H1 (cell line): ENCODE measurements at regions not wholly inside any gene's neighbourhood (a gene's known extent, or its start where the extent isn't known, plus 50 kb on each side); places are given as distances from the start of the nearest gene placed in this dataset.

Source experiments
- CTCF ChIA-PET: fragments of 300-600 bp; sonication (Branson Sonifier 250); formaldehyde crosslinking; loops from one replicate; lab custom pipeline; 2021; ENCODE audit not compliant: partially characterized antibody; lab: Charles Lee
- POLR2A ChIA-PET: fragments of 300-600 bp; sonication (Branson Sonifier 250); formaldehyde crosslinking; loops from one replicate; lab custom pipeline; 2021; ENCODE audit warnings: inconsistent platforms; ENCODE audit not compliant: partially characterized antibody; lab: Charles Lee
- DNase-seq, 2 experiments: peaks; one replicate each; pipeline versions ENCODE4 v3.0.0 to v3.0.0-alpha.2; 2010 to 2022; ENCODE audit warnings: low spot score in 2 of 2, low read depth in 1 of 2, mixed read lengths in 1 of 2
- FAIRE-seq: peaks from 2 replicates; lab custom pipeline; 2011; peaks lifted over from hg19 to GRCh38; lab: Jason Lieb, UNC
- H2AFZ ChIP-seq: 2 replicates; pipeline ENCODE4 v1.8.1; 2012; ENCODE audit warnings: low read length, inconsistent platforms
- H2AK5ac ChIP-seq: 2 replicates; pipeline ENCODE4 v1.6.1; 2013; ENCODE audit warnings: low read depth, low read length
- H2BK120ac ChIP-seq: replicated peaks from 2 replicates; pipeline ENCODE3; 2013; ENCODE audit warnings: low read depth, low read length, inconsistent platforms
- H2BK12ac ChIP-seq: 2 replicates; pipeline ENCODE4 v1.6.1; 2013; ENCODE audit warnings: low read depth, low read length
- H2BK15ac ChIP-seq: 2 replicates; pipeline ENCODE4 v1.6.1; 2013; ENCODE audit warnings: low read length
- H2BK20ac ChIP-seq: 2 replicates; pipeline ENCODE4 v1.6.1; 2013; ENCODE audit warnings: low read length
- H2BK5ac ChIP-seq: 2 replicates; pipeline ENCODE4 v1.6.1; 2013; ENCODE audit warnings: low read depth, low read length
- H3K14ac ChIP-seq: 2 replicates; pipeline ENCODE4 v1.6.1; 2013; ENCODE audit warnings: inconsistent platforms; ENCODE audit not compliant: insufficient read length
- H3K18ac ChIP-seq: 2 replicates; pipeline ENCODE4 v1.6.1; 2013; ENCODE audit warnings: low read length; ENCODE audit errors: extremely low read depth
- H3K23ac ChIP-seq: 2 replicates; pipeline ENCODE4 v1.6.1; 2013; ENCODE audit warnings: inconsistent platforms; ENCODE audit not compliant: insufficient read length
- H3K23me2 ChIP-seq: 2 replicates; pipeline ENCODE4 v1.6.1; 2013; ENCODE audit warnings: low read depth, low read length
- H3K27ac ChIP-seq: 2 replicates; pipeline ENCODE4 v1.6.1; 2011; ENCODE audit warnings: low read depth, low read length, inconsistent platforms
- H3K27me3 ChIP-seq, 4 experiments: replicated peaks in 1 of 4; 1 replicate in 1 of 4; 2 replicates in 3 of 4; pipeline versions ENCODE4 v1.6.1 to v1.8.1; 2011 to 2013; ENCODE audit warnings: low read length in 3 of 4, mild to moderate bottlenecking in 3 of 4, inconsistent platforms in 2 of 4, mixed read lengths in 2 of 4, moderate library complexity in 1 of 4; ENCODE audit not compliant: control insufficient read depth in 3 of 4, insufficient read depth in 3 of 4; ENCODE audit errors: extremely low read depth in 1 of 4
- H3K36me3 ChIP-seq, 4 experiments: 2 replicates each; pipeline versions ENCODE4 v1.6.1 to v1.8.1; 2011 to 2013; ENCODE audit warnings: mild to moderate bottlenecking in 4 of 4, low read length in 3 of 4, moderate library complexity in 2 of 4, control low read depth in 1 of 4, inconsistent platforms in 1 of 4; ENCODE audit not compliant: insufficient read depth in 4 of 4, control insufficient read depth in 2 of 4
- H3K4ac ChIP-seq: replicated peaks from 2 replicates; pipeline ENCODE3; 2013; ENCODE audit warnings: low read length, low read depth, mixed read lengths, inconsistent platforms; ENCODE audit not compliant: insufficient read length
- H3K4me1 ChIP-seq, 4 experiments: replicated peaks in 1 of 4; 1 replicate in 1 of 4; 2 replicates in 3 of 4; pipeline versions ENCODE4 v1.6.1 to v1.8.1; 2011 to 2013; ENCODE audit warnings: low read length in 3 of 4, inconsistent platforms in 2 of 4, mixed read lengths in 1 of 4; ENCODE audit not compliant: insufficient read depth in 4 of 4, control insufficient read depth in 3 of 4
- H3K4me2 ChIP-seq, 2 experiments: 2 replicates each; pipeline versions ENCODE4 v1.6.1 to v1.8.1; 2011 to 2013; ENCODE audit warnings: low read depth in 2 of 2, low read length in 2 of 2, control low read depth in 1 of 2, inconsistent platforms in 1 of 2, mild to moderate bottlenecking in 1 of 2; ENCODE audit not compliant: insufficient read depth in 1 of 2
- H3K4me3 ChIP-seq, 4 experiments: fragments of 200-600, 300-600 bp in 1 of 4; sonication (generic), shearing (Covaris generic), sonication (Bioruptor Twin) in 1 of 4; 2 replicates each; pipeline versions ENCODE4 v1.5.1 to v1.8.1; 2011 to 2016; ENCODE audit warnings: low read length in 4 of 4, low read depth in 3 of 4, control low read depth in 2 of 4, inconsistent platforms in 2 of 4, mild to moderate bottlenecking in 2 of 4, mixed read lengths in 1 of 4, moderate library complexity in 1 of 4; ENCODE audit not compliant: insufficient read depth in 2 of 4; ENCODE audit errors: extremely low read depth in 1 of 4
- H3K56ac ChIP-seq: replicated peaks from 2 replicates; pipeline ENCODE3; 2013; ENCODE audit warnings: low read depth, mild to moderate bottlenecking, mixed read lengths, low read length, inconsistent platforms; ENCODE audit not compliant: insufficient read length
- H3K79me1 ChIP-seq: 2 replicates; pipeline ENCODE4 v1.6.1; 2013; ENCODE audit warnings: low read depth, low read length, control low read depth
- H3K79me2 ChIP-seq, 2 experiments: 2 replicates each; pipeline versions ENCODE4 v1.6.1 to v1.8.1; 2012 to 2013; ENCODE audit warnings: low read length in 2 of 2, mild to moderate bottlenecking in 2 of 2, inconsistent platforms in 1 of 2; ENCODE audit not compliant: insufficient read depth in 2 of 2, control insufficient read depth in 1 of 2
- H3K9ac ChIP-seq, 4 experiments: replicated peaks in 1 of 4; 1 replicate in 1 of 4; 2 replicates in 3 of 4; pipeline versions ENCODE4 v1.6.1 to v1.8.1; 2011 to 2013; ENCODE audit warnings: low read depth in 3 of 4, low read length in 3 of 4, control low read depth in 2 of 4, mild to moderate bottlenecking in 2 of 4, moderate library complexity in 2 of 4, inconsistent platforms in 1 of 4; ENCODE audit errors: extremely low read depth in 1 of 4
- H3K9me3 ChIP-seq, 2 experiments: 2 replicates each; pipeline versions ENCODE4 v1.6.1 to v1.8.1; 2012 to 2013; ENCODE audit warnings: mild to moderate bottlenecking in 2 of 2, moderate library complexity in 2 of 2, control low read depth in 1 of 2, inconsistent platforms in 1 of 2, low read depth in 1 of 2, low read length in 1 of 2, mixed read lengths in 1 of 2; ENCODE audit not compliant: insufficient read depth in 2 of 2
- H4K20me1 ChIP-seq, 2 experiments: replicated peaks in 1 of 2; 2 replicates each; pipeline versions ENCODE3 to v1.8.1; 2011 to 2013; ENCODE audit warnings: inconsistent platforms in 2 of 2, low read length in 2 of 2, mild to moderate bottlenecking in 1 of 2; ENCODE audit not compliant: insufficient read depth in 2 of 2, control insufficient read depth in 1 of 2
- H4K5ac ChIP-seq: 2 replicates; pipeline ENCODE4 v1.6.1; 2013; ENCODE audit warnings: low read length, low read depth, mixed read lengths, inconsistent platforms; ENCODE audit not compliant: insufficient read length
- H4K8ac ChIP-seq: 2 replicates; pipeline ENCODE4 v1.8.0; 2013; ENCODE audit warnings: mild to moderate bottlenecking, moderate library complexity, low read length, inconsistent platforms; ENCODE audit not compliant: insufficient read depth; ENCODE audit errors: extremely low read depth
- H4K91ac ChIP-seq: replicated peaks from 2 replicates; pipeline ENCODE3; 2013; ENCODE audit warnings: low read length, mixed read lengths, inconsistent platforms; ENCODE audit not compliant: insufficient read length
- CBX5 ChIP-seq: fragments of 300-800, 300-1000 bp; sonication (generic); IDR thresholded peaks from 2 replicates; pipeline ENCODE4 v1.7.1; 2016; ENCODE audit warnings: antibody characterized with exemption, low read length, low read depth
- CTCF ChIP-seq, 3 experiments: IDR thresholded peaks; 1 replicate in 2 of 3; 2 replicates in 1 of 3; pipeline versions ENCODE4 v1.5.1 to v1.6.1; 2011; ENCODE audit warnings: low read length in 3 of 3, mild to moderate bottlenecking in 3 of 3, inconsistent platforms in 2 of 3, low read depth in 1 of 3, moderate library complexity in 1 of 3; ENCODE audit not compliant: insufficient read depth in 1 of 3; ENCODE audit errors: control extremely low read depth in 1 of 3
- JUN ChIP-seq: IDR thresholded peaks from 2 replicates; pipeline ENCODE4 v1.6.1; 2011; ENCODE audit warnings: low read depth, mild to moderate bottlenecking, improper control_type of control experiment, low read length
- JUND ChIP-seq: IDR thresholded peaks from 2 replicates; pipeline ENCODE4 v1.6.1; 2011; ENCODE audit warnings: mild to moderate bottlenecking, improper control_type of control experiment, low read length
- KDM1A ChIP-seq: fragments of 200-600, 300-600 bp; sonication (generic); IDR thresholded peaks from 2 replicates; pipeline ENCODE4 v1.7.1; 2016; ENCODE audit warnings: mild to moderate bottlenecking, low read length, borderline replicate concordance
- MAX ChIP-seq: IDR thresholded peaks from 2 replicates; pipeline ENCODE4 v1.6.1; 2012; ENCODE audit warnings: inconsistent platforms
- POU5F1 ChIP-seq: IDR thresholded peaks from 2 replicates; pipeline ENCODE4 v1.6.1; 2011; ENCODE audit warnings: low read depth, mild to moderate bottlenecking, low read length, moderate library complexity
- SIRT6 ChIP-seq: IDR thresholded peaks from one replicate; pipeline ENCODE4 v1.7.1; 2012; ENCODE audit warnings: low read length, inconsistent platforms
- SUZ12 ChIP-seq: fragments of 200-600 bp; sonication (generic); IDR thresholded peaks from 2 replicates; pipeline ENCODE4 v1.6.1; 2012; ENCODE audit warnings: mild to moderate bottlenecking, inconsistent platforms, low read length, moderate library complexity, mixed read lengths
- TAF7 ChIP-seq: optimal IDR thresholded peaks from 2 replicates; pipeline ENCODE3; 2011; ENCODE audit warnings: low read depth, mild to moderate bottlenecking, inconsistent platforms, low read length, moderate library complexity, borderline replicate concordance
- ZNF274 ChIP-seq: IDR thresholded peaks from 2 replicates; pipeline ENCODE4 v1.7.0; 2012; ENCODE audit warnings: low read length, borderline replicate concordance; ENCODE audit errors: extremely low read depth
- WGBS, 2 experiments: shearing (Covaris generic) in 1 of 2; methylation state at CpG; one replicate each; pipeline versions ENCODE4 v1.1.6 to v1.1.7; 2013 to 2015; ENCODE audit warnings: low lambda C conversion rate in 2 of 2, mixed read lengths in 2 of 2, inconsistent platforms in 1 of 2, low coverage in 1 of 2, missing lambda C conversion rate in 1 of 2; ENCODE audit not compliant: insufficient replicate concordance in 2 of 2, insufficient coverage in 1 of 2, insufficient read length in 1 of 2; ENCODE audit errors: extremely low coverage in 1 of 2, missing lambda C conversion rate in 1 of 2; 5-methylcytosine and 5-hydroxymethylcytosine counted together
- TF ChIP-seq, protein P1 (sequence below): IDR thresholded peaks from 2 replicates; pipeline ENCODE4 v1.6.1; 2011; ENCODE audit warnings: low read length, improper control_type of control experiment

DNA sequence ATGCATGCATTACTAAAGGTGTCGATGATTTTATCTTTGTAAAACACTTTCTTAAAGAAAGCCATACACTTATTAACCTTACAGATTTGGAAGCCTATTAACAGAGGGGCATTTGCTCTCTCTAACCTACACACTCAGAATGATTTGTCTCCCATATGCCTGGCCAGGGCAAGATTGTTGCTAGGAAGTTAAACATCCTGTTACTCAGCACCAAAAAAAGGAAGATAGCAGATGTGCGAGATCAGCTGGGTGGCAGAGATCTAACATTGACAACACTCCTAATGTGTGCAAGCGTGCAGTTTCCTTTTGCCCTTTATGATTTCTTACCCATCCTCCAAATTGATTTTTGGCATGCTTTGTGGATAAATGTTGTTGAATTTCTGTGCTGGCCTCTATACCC lies 73.9 kb upstream of the TMEM108 start:
- Histone ChIP-seq H4K91ac (no peak overlapping the region), H2BK5ac (no peak overlapping the region), H3K23ac (no peak overlapping the region), H4K5ac (no peak overlapping the region), H3K56ac (no peak overlapping the region), H3K27ac (no peak overlapping the region), H3K4me3 (no peak overlapping the region), H3K9me3 (no peaks in the 10 kb centered on the region), H3K23me2 (no peaks in the 10 kb centered on the region), H3K4me2 (no peak overlapping the region), H3K4ac (no peak overlapping the region), H3K36me3 (no peaks in the 10 kb centered on the region), H3K18ac (no peak overlapping the region), H2BK20ac (no peak overlapping the region), H3K27me3 (no peaks in the 10 kb centered on the region), H3K9ac (no peak overlapping the region), H2AK5ac (no peak overlapping the region), H4K8ac (no peak overlapping the region), H3K79me2 (no peaks in the 10 kb centered on the region), H3K14ac (no peak overlapping the region), H2BK15ac (no peak overlapping the region), H3K79me1 (no peaks in the 10 kb centered on the region), H3K4me1 (no peaks in the 10 kb centered on the region), H2AFZ (no peak overlapping the region), H2BK120ac (no peak overlapping the region), H2BK12ac (no peak overlapping the region), H4K20me1 (no peaks in the 10 kb centered on the region)
- FAIRE-seq (no peak), DNase-seq (no peak)
- POLR2A ChIA-PET, result no interaction called here
- 84% methylated on average over 3 of the region's 3 CpGs; no CpG with 5 or more reads in 1 of the 2 experiments for WGBS, 2 experiments
- CTCF ChIA-PET, result no interaction called here
- no peak for TF ChIP-seq SUZ12
- no peak for TF ChIP-seq KDM1A
- TF ChIP-seq JUND, result no peak
- TF ChIP-seq SIRT6, result no peak
- TF ChIP-seq POU5F1, result no peak
- TF ChIP-seq, protein P1, sequence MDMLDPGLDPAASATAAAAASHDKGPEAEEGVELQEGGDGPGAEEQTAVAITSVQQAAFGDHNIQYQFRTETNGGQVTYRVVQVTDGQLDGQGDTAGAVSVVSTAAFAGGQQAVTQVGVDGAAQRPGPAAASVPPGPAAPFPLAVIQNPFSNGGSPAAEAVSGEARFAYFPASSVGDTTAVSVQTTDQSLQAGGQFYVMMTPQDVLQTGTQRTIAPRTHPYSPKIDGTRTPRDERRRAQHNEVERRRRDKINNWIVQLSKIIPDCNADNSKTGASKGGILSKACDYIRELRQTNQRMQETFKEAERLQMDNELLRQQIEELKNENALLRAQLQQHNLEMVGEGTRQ, result no peak
- no peak for TF ChIP-seq ZNF274
- TF ChIP-seq MAX, result no peak
- no peak for TF ChIP-seq CBX5
- TF ChIP-seq TAF7, result no peak
- no peak for TF ChIP-seq CTCF (IDR thresholded peaks at IDR 0.05; ENCODE audit: control extremely low read depth in 1 of 3, insufficient read depth in 1 of 3, low read depth in 1 of 3, low read length in 3 of 3)
- no peak for TF ChIP-seq JUN
